ENCODE measurements at regions not wholly inside any gene's neighbourhood (a gene's known extent, or its start where the extent isn't known, plus 50 kb on each side); places are given as distances from the start of the nearest gene placed in this dataset.

DNA sequence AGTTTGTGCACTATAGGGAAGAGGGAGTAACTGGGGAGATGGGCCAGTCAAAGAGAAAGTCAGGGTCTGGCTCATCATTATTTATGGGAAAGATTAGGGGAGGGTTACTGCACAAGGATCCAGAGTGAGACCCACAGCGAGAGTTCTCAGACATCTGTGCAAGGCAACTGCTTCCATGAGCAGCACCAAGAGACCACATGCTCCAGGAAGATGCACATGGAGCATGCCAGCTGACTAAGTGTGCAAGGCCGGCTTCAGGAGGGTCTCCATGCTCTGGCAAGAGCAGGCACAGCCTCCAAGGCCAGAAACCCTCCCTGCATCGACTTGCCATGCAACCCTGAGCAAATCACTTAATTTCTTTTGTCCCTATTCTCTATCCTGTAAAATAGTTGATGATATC is 616.9 kb downstream of the CSNK1G3 start:
- Histone ChIP-seq H3K4me2 (ENCODE audit: insufficient read depth, low read length) (no peak overlapping the region), H3K27ac (ENCODE audit: insufficient read depth, low read depth, low read length) (no peak overlapping the region), H3K27me3 (ENCODE audit: control insufficient read depth in 2 of 2, insufficient read depth in 2 of 2, low read length in 2 of 2) (no peaks in the 10 kb centered on the region), H2AFZ (ENCODE audit: low read depth, low read length) (no peak overlapping the region), H3K79me2 (ENCODE audit: control insufficient read depth, insufficient read depth, low read length) (no peaks in the 10 kb centered on the region), H3K9ac (replicated peaks; ENCODE audit: extremely low read depth, insufficient read depth, low read length) (no peak overlapping the region), H3K4me3 (replicated peaks in 1 of 3; ENCODE audit: insufficient read depth in 1 of 3, low read depth in 1 of 3, low read length in 3 of 3) (no peak overlapping the region), H4K20me1 (replicated peaks; ENCODE audit: control insufficient read depth, extremely low read depth, insufficient read depth, low read length) (no peaks in the 10 kb centered on the region), H3K4me1 (ENCODE audit: control insufficient read depth, extremely low read depth, insufficient read depth, low read length) (no peaks in the 10 kb centered on the region), H3K36me3 (ENCODE audit: control insufficient read depth in 2 of 2, extremely low read depth in 1 of 2, insufficient read depth in 2 of 2, low read length in 2 of 2) (no peaks in the 10 kb centered on the region), H3K9me1 (replicated peaks; ENCODE audit: control insufficient read depth, extremely low read depth, insufficient read depth, low read length) (no peaks in the 10 kb centered on the region), H3K9me3 (replicated peaks; ENCODE audit: control insufficient read depth, insufficient read depth, low read length) (no peaks in the 10 kb centered on the region)
- intact Hi-C loops (cut with micrococcal nuclease) (no loop called here), dilution Hi-C loops (cut with MboI; ENCODE audit: extremely low pct_ligation_motif_present, low sequenced_read_pairs) (no loop called here)
- FAIRE-seq (no peak), DNase-seq (ENCODE audit: low read depth, low spot score) (no peak)
- ChIA-PET CTCF (no interaction called here), POLR2A (no interaction called here)
- no TSS peak for BruUV-seq (replicated peaks)
- TF ChIP-seq POLR2A (IDR thresholded peaks at IDR 0.05; ENCODE audit: low read depth, low read length), result no peak
- no peak for TF ChIP-seq POLR2AphosphoS5 (IDR thresholded peaks at IDR 0.05; ENCODE audit: insufficient read depth, low read depth, low read length)
- no peak for TF ChIP-seq JUN (IDR thresholded peaks at IDR 0.05; ENCODE audit: borderline replicate concordance, insufficient read depth, insufficient read length, low read depth)
- TF ChIP-seq, protein P1, sequence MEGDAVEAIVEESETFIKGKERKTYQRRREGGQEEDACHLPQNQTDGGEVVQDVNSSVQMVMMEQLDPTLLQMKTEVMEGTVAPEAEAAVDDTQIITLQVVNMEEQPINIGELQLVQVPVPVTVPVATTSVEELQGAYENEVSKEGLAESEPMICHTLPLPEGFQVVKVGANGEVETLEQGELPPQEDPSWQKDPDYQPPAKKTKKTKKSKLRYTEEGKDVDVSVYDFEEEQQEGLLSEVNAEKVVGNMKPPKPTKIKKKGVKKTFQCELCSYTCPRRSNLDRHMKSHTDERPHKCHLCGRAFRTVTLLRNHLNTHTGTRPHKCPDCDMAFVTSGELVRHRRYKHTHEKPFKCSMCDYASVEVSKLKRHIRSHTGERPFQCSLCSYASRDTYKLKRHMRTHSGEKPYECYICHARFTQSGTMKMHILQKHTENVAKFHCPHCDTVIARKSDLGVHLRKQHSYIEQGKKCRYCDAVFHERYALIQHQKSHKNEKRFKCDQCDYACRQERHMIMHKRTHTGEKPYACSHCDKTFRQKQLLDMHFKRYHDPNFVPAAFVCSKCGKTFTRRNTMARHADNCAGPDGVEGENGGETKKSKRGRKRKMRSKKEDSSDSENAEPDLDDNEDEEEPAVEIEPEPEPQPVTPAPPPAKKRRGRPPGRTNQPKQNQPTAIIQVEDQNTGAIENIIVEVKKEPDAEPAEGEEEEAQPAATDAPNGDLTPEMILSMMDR (IDR thresholded peaks at IDR 0.05; ENCODE audit: extremely low read depth in 1 of 2, insufficient read depth in 1 of 2, low read depth in 1 of 2, low read length in 2 of 2), result no peak
- TF ChIP-seq MYC (IDR thresholded peaks at IDR 0.05; ENCODE audit: low read depth, low read length), result no peak
- TF ChIP-seq EZH2 (IDR thresholded peaks at IDR 0.05; ENCODE audit: borderline replicate concordance, low read depth, low read length, severe bottlenecking), result no peak
- no peak for TF ChIP-seq MAX (IDR thresholded peaks at IDR 0.05; ENCODE audit: insufficient read depth, insufficient read length)
- TF ChIP-seq FOS (IDR thresholded peaks at IDR 0.05; ENCODE audit: borderline replicate concordance, insufficient read depth, low read length), result no peak
- no peak for TF ChIP-seq GATA2 (IDR thresholded peaks at IDR 0.05; ENCODE audit: insufficient read depth, insufficient read length, low read depth, low read length)

Measured in endothelial cell of umbilical vein (primary cell).